ENCODE measurements at regions not wholly inside any gene's neighbourhood (a gene's known extent, or its start where the extent isn't known, plus 50 kb on each side); places are given as distances from the start of the nearest gene placed in this dataset.

- FAIRE-seq = no peak
- no peak for ATAC-seq
- Histone ChIP-seq H3K9ac (ENCODE audit: insufficient read depth, low read depth, low read length) (no peak overlapping the region), H3K4me1 (ENCODE audit: insufficient read depth, low read length) (no peaks in the 10 kb centered on the region), H3K9me3 (ENCODE audit: low read length) (peaks cover 34% of the 10 kb centered on the region), H3K79me2 (ENCODE audit: insufficient read depth, low read length) (no peaks in the 10 kb centered on the region), H4K20me1 (ENCODE audit: insufficient read depth, low read length) (no peaks in the 10 kb centered on the region), H3K27ac (ENCODE audit: extremely low read length, insufficient read depth, low read length) (no peak overlapping the region), H3K36me3 (replicated peaks in 1 of 2; ENCODE audit: control insufficient read depth in 1 of 2, insufficient read depth in 2 of 2, low read length in 2 of 2) (no peaks in the 10 kb centered on the region), H3K27me3 (ENCODE audit: control insufficient read depth in 1 of 2, insufficient read depth in 2 of 2, low read length in 2 of 2) (no peaks in the 10 kb centered on the region), H3K4me3 (replicated peaks in 1 of 3; ENCODE audit: insufficient read depth in 1 of 3, low read depth in 2 of 3, low read length in 3 of 3) (no peak overlapping the region), H2AFZ (ENCODE audit: low read length) (no peak overlapping the region), H3K4me2 (ENCODE audit: low read depth, low read length) (no peak overlapping the region)
- BruUV-seq (replicated peaks) = no TSS peak
- no peak for DNase-seq (ENCODE audit: low spot score)
- ChIA-PET POLR2A (no interaction called here), CTCF (ENCODE audit: low intra/inter-chr PET ratio, low total read pairs) (no interaction called here)
- TF ChIP-seq RFX1 (IDR thresholded peaks at IDR 0.05) (no peak), IRX3 (CRISPR knock-in tag; IDR thresholded peaks at IDR 0.05; ENCODE audit: borderline replicate concordance, low read depth) (no peak)
- TF ChIP-seq, protein P1, sequence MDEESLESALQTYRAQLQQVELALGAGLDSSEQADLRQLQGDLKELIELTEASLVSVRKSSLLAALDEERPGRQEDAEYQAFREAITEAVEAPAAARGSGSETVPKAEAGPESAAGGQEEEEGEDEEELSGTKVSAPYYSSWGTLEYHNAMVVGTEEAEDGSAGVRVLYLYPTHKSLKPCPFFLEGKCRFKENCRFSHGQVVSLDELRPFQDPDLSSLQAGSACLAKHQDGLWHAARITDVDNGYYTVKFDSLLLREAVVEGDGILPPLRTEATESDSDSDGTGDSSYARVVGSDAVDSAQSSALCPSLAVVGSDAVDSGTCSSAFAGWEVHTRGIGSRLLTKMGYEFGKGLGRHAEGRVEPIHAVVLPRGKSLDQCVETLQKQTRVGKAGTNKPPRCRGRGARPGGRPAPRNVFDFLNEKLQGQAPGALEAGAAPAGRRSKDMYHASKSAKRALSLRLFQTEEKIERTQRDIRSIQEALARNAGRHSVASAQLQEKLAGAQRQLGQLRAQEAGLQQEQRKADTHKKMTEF (CRISPR knock-in tag; IDR thresholded peaks at IDR 0.05) = no peak
- WGBS (ENCODE audit: low lambda C conversion rate) = 0% methylated on average over 3 of the region's 3 CpGs
- intact Hi-C loops (cut with micrococcal nuclease; ENCODE audit: unreplicated experiment) (no loop called here), in situ Hi-C loops (cut with HindIII; ENCODE audit: extremely low pct_ligation_motif_present, low pct_unique_long_range_greater_than_20kb) (no loop called here)
Observed at GRCh38 chr5:23402585-23402984, 104.8 kb upstream of the PRDM9 start.

GRCh38 chr5:23400951-23401350 lies 106.5 kb upstream of the PRDM9 start:
- POLR2A ChIA-PET = no interaction called here

More at GRCh38 chr5:23400951-23401350, 106.5 kb upstream of the PRDM9 start:
- H3K36me3 ChIP-seq (replicated peaks in 1 of 2; ENCODE audit: control insufficient read depth in 1 of 2, insufficient read depth in 2 of 2, low read length in 2 of 2) = no peaks in the 10 kb centered on the region
- no peak overlapping the region for H3K4me2 ChIP-seq (ENCODE audit: low read depth, low read length)
- no peaks in the 10 kb centered on the region for H3K27me3 ChIP-seq (ENCODE audit: control insufficient read depth in 1 of 2, insufficient read depth in 2 of 2, low read length in 2 of 2)
- WGBS (ENCODE audit: low lambda C conversion rate) = 13% methylated on average over 5 of the region's 5 CpGs
- intact Hi-C loops (cut with micrococcal nuclease; ENCODE audit: unreplicated experiment) (no loop called here), in situ Hi-C loops (cut with HindIII; ENCODE audit: extremely low pct_ligation_motif_present, low pct_unique_long_range_greater_than_20kb) (no loop called here)
- H4K20me1 ChIP-seq (ENCODE audit: insufficient read depth, low read length) = no peaks in the 10 kb centered on the region
- H3K27ac ChIP-seq (ENCODE audit: extremely low read length, insufficient read depth, low read length) = no peak overlapping the region
- no peak for ATAC-seq
- no peaks in the 10 kb centered on the region for H3K4me1 ChIP-seq (ENCODE audit: insufficient read depth, low read length)
- CTCF ChIA-PET (ENCODE audit: low intra/inter-chr PET ratio, low total read pairs) = no interaction called here
- TF ChIP-seq NFIB (CRISPR knock-in tag; IDR thresholded peaks at IDR 0.05; ENCODE audit: borderline replicate concordance) (no peak), HBP1 (CRISPR knock-in tag; IDR thresholded peaks at IDR 0.05; ENCODE audit: low read depth) (no peak), ZNF431 (CRISPR knock-in tag; IDR thresholded peaks at IDR 0.05; ENCODE audit: borderline replicate concordance, low read depth) (no peak), SPEN (CRISPR knock-in tag; IDR thresholded peaks at IDR 0.05; ENCODE audit: low read depth) (no peak), HDAC2 (CRISPR knock-in tag; IDR thresholded peaks at IDR 0.05) (no peak)
- TF ChIP-seq, protein P2, sequence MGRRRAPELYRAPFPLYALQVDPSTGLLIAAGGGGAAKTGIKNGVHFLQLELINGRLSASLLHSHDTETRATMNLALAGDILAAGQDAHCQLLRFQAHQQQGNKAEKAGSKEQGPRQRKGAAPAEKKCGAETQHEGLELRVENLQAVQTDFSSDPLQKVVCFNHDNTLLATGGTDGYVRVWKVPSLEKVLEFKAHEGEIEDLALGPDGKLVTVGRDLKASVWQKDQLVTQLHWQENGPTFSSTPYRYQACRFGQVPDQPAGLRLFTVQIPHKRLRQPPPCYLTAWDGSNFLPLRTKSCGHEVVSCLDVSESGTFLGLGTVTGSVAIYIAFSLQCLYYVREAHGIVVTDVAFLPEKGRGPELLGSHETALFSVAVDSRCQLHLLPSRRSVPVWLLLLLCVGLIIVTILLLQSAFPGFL (CRISPR knock-in tag; IDR thresholded peaks at IDR 0.05) = no peak
- FAIRE-seq = no peak
- H3K4me3 ChIP-seq (replicated peaks in 1 of 3; ENCODE audit: insufficient read depth in 1 of 3, low read depth in 2 of 3, low read length in 3 of 3) = no peak overlapping the region
- H3K79me2 ChIP-seq (ENCODE audit: insufficient read depth, low read length) = no peaks in the 10 kb centered on the region
- no TSS peak for BruUV-seq (replicated peaks)
- H2AFZ ChIP-seq (ENCODE audit: low read length) = no peak overlapping the region
- no peak overlapping the region for H3K9ac ChIP-seq (ENCODE audit: insufficient read depth, low read depth, low read length)
- no peak for DNase-seq (ENCODE audit: low spot score)
- H3K9me3 ChIP-seq (ENCODE audit: low read length) = peaks cover 31% of the 10 kb centered on the region

Measured in HepG2 (cell line).